Mesenchymal stem cell (in vitro differentiated cells and primary cell): ENCODE measurements at regions not wholly inside any gene's neighbourhood (a gene's known extent, or its start where the extent isn't known, plus 50 kb on each side); places are given as distances from the start of the nearest gene placed in this dataset.

Experiments
- DNase-seq: peaks from one replicate; pipeline ENCODE4 v3.0.0-alpha.2; 2013
- H2AFZ ChIP-seq: one replicate; pipeline ENCODE4 v1.6.1; 2013; ENCODE audit warnings: low read depth, mild to moderate bottlenecking, control low read depth, inconsistent platforms, low read length, moderate library complexity
- H2AK5ac ChIP-seq: 2 replicates; pipeline ENCODE4 v1.6.1; 2013; ENCODE audit warnings: low read length, moderate library complexity, mild to moderate bottlenecking, inconsistent platforms; ENCODE audit not compliant: severe bottlenecking
- H2BK120ac ChIP-seq: one replicate; pipeline ENCODE4 v1.6.1; 2013; ENCODE audit warnings: low read depth, mild to moderate bottlenecking, inconsistent platforms, low read length, moderate library complexity
- H2BK12ac ChIP-seq, 2 experiments: one replicate each; pipeline ENCODE4 v1.6.1; 2013; ENCODE audit warnings: inconsistent platforms in 2 of 2, low read length in 2 of 2, mild to moderate bottlenecking in 2 of 2, moderate library complexity in 2 of 2, control low read depth in 1 of 2
- H2BK15ac ChIP-seq: one replicate; pipeline ENCODE4 v1.6.1; 2013; ENCODE audit warnings: mild to moderate bottlenecking, low read depth, inconsistent platforms; ENCODE audit not compliant: poor library complexity, severe bottlenecking
- H2BK5ac ChIP-seq: 2 replicates; pipeline ENCODE4 v1.6.1; 2013; ENCODE audit warnings: low read depth, mild to moderate bottlenecking, low read length, control low read depth, inconsistent platforms; ENCODE audit not compliant: poor library complexity, severe bottlenecking
- H3K14ac ChIP-seq, 2 experiments: one replicate each; pipeline ENCODE4 v1.6.1; 2013; ENCODE audit warnings: inconsistent platforms in 2 of 2, low read length in 2 of 2, control low read depth in 1 of 2, mild to moderate bottlenecking in 1 of 2, moderate library complexity in 1 of 2
- H3K18ac ChIP-seq, 2 experiments: one replicate each; pipeline ENCODE4 v1.6.1; 2013; ENCODE audit warnings: inconsistent platforms in 2 of 2, low read length in 2 of 2, control low read depth in 1 of 2, low read depth in 1 of 2, mild to moderate bottlenecking in 1 of 2
- H3K23ac ChIP-seq, 2 experiments: one replicate each; pipeline ENCODE4 v1.6.1; 2013; ENCODE audit warnings: inconsistent platforms in 2 of 2, low read length in 2 of 2, mild to moderate bottlenecking in 2 of 2, moderate library complexity in 2 of 2, control low read depth in 1 of 2
- H3K27ac ChIP-seq: 2 replicates; pipeline ENCODE4 v1.5.1; 2013; ENCODE audit warnings: mild to moderate bottlenecking, moderate library complexity, low read length, control low read depth, inconsistent platforms; ENCODE audit not compliant: poor library complexity, severe bottlenecking
- H3K27me3 ChIP-seq, 2 experiments: 2 replicates each; pipeline versions ENCODE4 v1.6.1 to v1.7.0; 2013; ENCODE audit warnings: low read length in 2 of 2, mild to moderate bottlenecking in 2 of 2, moderate library complexity in 2 of 2, control low read depth in 1 of 2, inconsistent platforms in 1 of 2; ENCODE audit not compliant: control insufficient read depth in 1 of 2, insufficient read depth in 1 of 2
- H3K36me3 ChIP-seq, 2 experiments: 2 replicates each; pipeline versions ENCODE4 v1.6.1 to v1.7.0; 2013; ENCODE audit warnings: low read length in 2 of 2, control low read depth in 1 of 2, inconsistent platforms in 1 of 2, low read depth in 1 of 2, mild to moderate bottlenecking in 1 of 2; ENCODE audit not compliant: insufficient read depth in 2 of 2, control insufficient read depth in 1 of 2
- H3K4ac ChIP-seq, 2 experiments: one replicate each; pipeline ENCODE4 v1.6.1; 2013; ENCODE audit warnings: inconsistent platforms in 2 of 2, low read length in 2 of 2, mild to moderate bottlenecking in 2 of 2, moderate library complexity in 2 of 2, control low read depth in 1 of 2, low read depth in 1 of 2
- H3K4me1 ChIP-seq: 2 replicates; pipeline ENCODE4 v1.6.1; 2013; ENCODE audit warnings: low read depth, low read length, control low read depth; ENCODE audit not compliant: control insufficient read depth, insufficient read depth
- H3K4me2 ChIP-seq: 2 replicates; pipeline ENCODE4 v1.6.1; 2013; ENCODE audit warnings: low read length, mild to moderate bottlenecking, inconsistent platforms; ENCODE audit not compliant: poor library complexity, severe bottlenecking
- H3K4me3 ChIP-seq, 2 experiments: 2 replicates each; pipeline versions ENCODE4 v1.5.1 to v1.7.0; 2013; ENCODE audit warnings: low read length in 2 of 2, mild to moderate bottlenecking in 2 of 2, control low read depth in 1 of 2, low read depth in 1 of 2; ENCODE audit not compliant: insufficient read depth in 1 of 2
- H3K79me1 ChIP-seq: replicated peaks from 2 replicates; pipeline ENCODE4 v1.6.1; 2013; ENCODE audit warnings: mild to moderate bottlenecking, control low read depth, low read length, inconsistent platforms; ENCODE audit not compliant: poor library complexity, severe bottlenecking
- H3K9ac ChIP-seq: 2 replicates; pipeline ENCODE4 v1.7.0; 2013; ENCODE audit warnings: mild to moderate bottlenecking, low read length, moderate library complexity
- H3K9me3 ChIP-seq: 2 replicates; pipeline ENCODE4 v1.7.0; 2013; ENCODE audit warnings: mild to moderate bottlenecking, low read length; ENCODE audit not compliant: control insufficient read depth
- H4K8ac ChIP-seq: one replicate; pipeline ENCODE4 v1.6.1; 2013; ENCODE audit warnings: inconsistent platforms, mild to moderate bottlenecking, low read length, moderate library complexity
- H4K91ac ChIP-seq: one replicate; pipeline ENCODE4 v1.6.1; 2013; ENCODE audit warnings: mild to moderate bottlenecking, low read length, inconsistent platforms
- WGBS: methylation state at CpG from one replicate; pipeline ENCODE4 v1.1.7; 2013; ENCODE audit warnings: mixed read lengths; 5-methylcytosine and 5-hydroxymethylcytosine counted together

DNA sequence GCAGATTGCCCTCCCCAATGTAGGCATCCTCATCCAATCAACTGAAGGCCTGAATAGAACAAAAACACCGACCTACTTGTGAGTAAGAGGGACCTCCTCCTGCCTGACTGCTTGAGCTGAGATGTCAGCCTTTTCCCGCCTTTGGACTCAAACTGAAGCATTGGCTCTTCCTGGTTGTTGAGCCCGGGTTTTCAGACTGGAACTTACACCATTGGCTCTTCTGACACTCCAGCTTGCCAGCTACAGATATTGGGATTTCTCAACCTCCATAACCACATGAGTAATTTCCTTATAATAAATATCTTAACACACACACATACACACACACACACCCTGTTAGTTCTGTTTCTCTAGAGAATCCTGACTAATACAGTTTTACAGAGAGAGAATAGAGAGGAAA lies 173.4 kb upstream of the NTF3 start:
- H2BK15ac ChIP-seq = no peak overlapping the region
- H3K27ac ChIP-seq = no peak overlapping the region
- no peaks in the 10 kb centered on the region for H3K4me1 ChIP-seq
- no peak overlapping the region for H2AFZ ChIP-seq
- no peak for DNase-seq
- H2BK5ac ChIP-seq = no peak overlapping the region
- H4K91ac ChIP-seq = no peak overlapping the region
- H3K4ac ChIP-seq = no peak overlapping the region
- no peak overlapping the region for H2BK120ac ChIP-seq
- H3K14ac ChIP-seq = no peak overlapping the region
- H2BK12ac ChIP-seq = no peak overlapping the region
- H3K27me3 ChIP-seq = no peaks in the 10 kb centered on the region
- H3K9me3 ChIP-seq = no peaks in the 10 kb centered on the region
- no peaks in the 10 kb centered on the region for H3K79me1 ChIP-seq
- no peak overlapping the region for H2AK5ac ChIP-seq
- no peak overlapping the region for H3K23ac ChIP-seq
- no peak overlapping the region for H3K4me2 ChIP-seq
- no peak overlapping the region for H4K8ac ChIP-seq
- H3K36me3 ChIP-seq = no peaks in the 10 kb centered on the region
- no peak overlapping the region for H3K18ac ChIP-seq
- no peak overlapping the region for H3K9ac ChIP-seq
- WGBS = 48% methylated on average over 3 of the region's 3 CpGs
- no peak overlapping the region for H3K4me3 ChIP-seq

DNA sequence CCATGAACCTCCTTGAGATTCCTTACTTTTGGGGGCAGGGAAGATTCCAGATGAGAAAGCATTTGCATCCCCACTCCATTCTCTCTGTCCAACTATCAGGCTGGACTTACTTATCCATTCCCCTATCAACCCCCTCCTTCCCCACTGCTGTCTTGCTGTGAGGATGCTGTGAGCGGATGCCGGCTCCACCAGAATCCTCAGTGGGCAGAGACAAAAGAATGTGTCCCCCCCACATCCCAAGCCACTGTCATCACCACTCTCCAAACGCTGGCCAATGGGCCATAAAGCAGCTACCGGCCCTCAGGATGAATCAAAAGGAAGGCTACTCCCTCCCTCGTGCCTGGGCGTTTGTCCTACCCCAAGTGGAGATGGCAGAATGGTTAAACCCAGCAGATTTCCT lies 173.0 kb upstream of the NTF3 start:
- H2BK120ac ChIP-seq = no peak overlapping the region
- H4K91ac ChIP-seq = no peak overlapping the region
- H3K27me3 ChIP-seq = no peaks in the 10 kb centered on the region
- H2BK15ac ChIP-seq = no peak overlapping the region
- H3K4me3 ChIP-seq = peak overlapping the region in 1 of 2 experiments; percentile 52
- no peaks in the 10 kb centered on the region for H3K9me3 ChIP-seq
- H2AFZ ChIP-seq = no peak overlapping the region
- H3K18ac ChIP-seq = no peak overlapping the region
- H2AK5ac ChIP-seq = no peak overlapping the region
- no peak overlapping the region for H3K14ac ChIP-seq
- 57% methylated on average over 6 of the region's 6 CpGs for WGBS
- H3K79me1 ChIP-seq = no peaks in the 10 kb centered on the region
- H2BK5ac ChIP-seq = no peak overlapping the region
- no peak overlapping the region for H3K4me2 ChIP-seq
- no peak overlapping the region for H3K27ac ChIP-seq
- no peak for DNase-seq
- H3K23ac ChIP-seq = no peak overlapping the region
- no peaks in the 10 kb centered on the region for H3K36me3 ChIP-seq
- H2BK12ac ChIP-seq = no peak overlapping the region
- no peaks in the 10 kb centered on the region for H3K4me1 ChIP-seq
- no peak overlapping the region for H3K4ac ChIP-seq
- H3K9ac ChIP-seq = peak overlapping the region; percentile 33
- no peak overlapping the region for H4K8ac ChIP-seq

DNA sequence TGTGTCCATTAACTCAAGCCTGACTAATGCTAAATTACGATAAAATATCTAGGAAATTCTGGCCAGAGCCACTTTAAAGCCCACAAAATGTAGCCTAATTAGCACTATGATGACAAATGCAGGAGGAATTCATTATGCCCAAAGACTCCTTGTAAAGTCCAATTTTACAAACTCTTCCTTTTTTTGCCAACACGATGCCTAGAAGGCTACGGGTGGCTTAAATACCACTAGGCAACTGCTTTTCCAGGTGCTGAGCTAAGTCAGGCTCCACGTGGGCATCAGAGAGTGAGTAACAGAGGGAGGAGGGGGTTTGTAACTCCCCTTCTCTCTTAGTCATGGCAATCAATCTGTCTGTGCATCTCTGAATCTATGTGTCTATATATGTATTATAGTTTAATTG lies 172.4 kb upstream of the NTF3 start:
- Histone ChIP-seq H3K23ac (no peak overlapping the region), H3K14ac (no peak overlapping the region), H2AFZ (no peak overlapping the region), H3K9ac (no peak overlapping the region), H3K79me1 (no peaks in the 10 kb centered on the region), H2BK120ac (no peak overlapping the region), H3K9me3 (no peaks in the 10 kb centered on the region), H3K4ac (no peak overlapping the region), H4K91ac (no peak overlapping the region), H2AK5ac (no peak overlapping the region), H4K8ac (no peak overlapping the region), H3K4me1 (no peaks in the 10 kb centered on the region), H2BK5ac (no peak overlapping the region), H3K4me2 (no peak overlapping the region), H3K18ac (no peak overlapping the region), H3K27ac (no peak overlapping the region), H2BK12ac (no peak overlapping the region), H2BK15ac (no peak overlapping the region), H3K4me3 (no peak overlapping the region), H3K36me3 (no peaks in the 10 kb centered on the region), H3K27me3 (no peaks in the 10 kb centered on the region)
- no peak for DNase-seq
- WGBS = 60% methylated on average over 4 of the region's 4 CpGs

DNA sequence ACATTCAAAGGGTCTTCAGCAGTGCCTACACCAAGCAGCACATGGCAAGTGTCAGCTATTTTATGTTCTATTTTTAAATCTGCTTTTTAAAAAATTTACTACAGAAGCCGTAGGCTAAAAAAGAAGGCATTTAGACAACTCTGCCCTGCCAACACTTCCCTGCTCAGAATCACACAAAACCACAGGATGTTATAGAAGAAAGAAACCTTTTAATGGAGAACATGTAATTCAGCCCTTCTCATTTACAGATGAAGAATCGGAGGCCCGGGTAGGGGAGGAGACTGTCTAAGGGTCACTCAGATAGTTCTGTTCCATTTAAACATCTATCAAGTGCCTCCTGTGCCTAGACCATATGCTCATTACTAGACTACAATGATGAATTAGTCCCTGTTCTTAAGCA lies 171.8 kb upstream of the NTF3 start:
- Histone ChIP-seq H3K18ac (no peak overlapping the region), H3K14ac (no peak overlapping the region), H3K4me3 (no peak overlapping the region), H3K23ac (no peak overlapping the region), H3K9me3 (no peaks in the 10 kb centered on the region), H3K4ac (no peak overlapping the region), H2BK12ac (no peak overlapping the region), H4K8ac (no peak overlapping the region), H2BK15ac (no peak overlapping the region), H2AFZ (no peak overlapping the region), H3K79me1 (no peaks in the 10 kb centered on the region), H4K91ac (no peak overlapping the region), H2AK5ac (no peak overlapping the region), H2BK120ac (no peak overlapping the region), H3K27ac (no peak overlapping the region), H3K4me1 (no peaks in the 10 kb centered on the region), H3K4me2 (no peak overlapping the region), H2BK5ac (no peak overlapping the region), H3K27me3 (no peaks in the 10 kb centered on the region), H3K36me3 (no peaks in the 10 kb centered on the region), H3K9ac (no peak overlapping the region)
- no peak for DNase-seq
- WGBS = no CpG with 5 or more reads among the region's 3 CpGs
